Tibial nerve (tissue), 4 donors: ENCODE measurements at regions not wholly inside any gene's neighbourhood (a gene's known extent, or its start where the extent isn't known, plus 50 kb on each side); places are given as distances from the start of the nearest gene placed in this dataset.

ENCODE experiments used
- CTCF ChIP-seq, 5 experiments: fragments of 200-600 bp in 3 of 5; fragments of 450-650 bp in 2 of 5; sonication (generic) in 3 of 5; IDR thresholded peaks; one replicate each; pipeline ENCODE4 v1.5.1; 2016 to 2019; ENCODE audit warnings: antibody characterized with exemption in 5 of 5, mild to moderate bottlenecking in 3 of 5, moderate library complexity in 2 of 5
- EP300 ChIP-seq, 2 donors: sonication (generic); formaldehyde crosslinking; IDR thresholded peaks; one replicate each; pipeline ENCODE4 v1.6.1; 2017; ENCODE audit warnings: antibody characterized with exemption in 2 of 2, mild to moderate bottlenecking in 1 of 2
- POLR2A ChIP-seq, 2 donors: fragments of 450-650 bp; IDR thresholded peaks; one replicate each; pipeline ENCODE4 v1.6.1; 2017; ENCODE audit warnings: antibody characterized with exemption in 2 of 2, mild to moderate bottlenecking in 2 of 2, moderate library complexity in 2 of 2

- TF ChIP-seq CTCF (IDR thresholded peaks at IDR 0.05) (no peak), EP300 (IDR thresholded peaks at IDR 0.05) (no peak), POLR2A (IDR thresholded peaks at IDR 0.05) (no peak)
Measured at GRCh38 chr2:126539101-126539500, 116.9 kb upstream of the GYPC start.
